ENCODE measurements at regions not wholly inside any gene's neighbourhood (a gene's known extent, or its start where the extent isn't known, plus 50 kb on each side); places are given as distances from the start of the nearest gene placed in this dataset.

DNA sequence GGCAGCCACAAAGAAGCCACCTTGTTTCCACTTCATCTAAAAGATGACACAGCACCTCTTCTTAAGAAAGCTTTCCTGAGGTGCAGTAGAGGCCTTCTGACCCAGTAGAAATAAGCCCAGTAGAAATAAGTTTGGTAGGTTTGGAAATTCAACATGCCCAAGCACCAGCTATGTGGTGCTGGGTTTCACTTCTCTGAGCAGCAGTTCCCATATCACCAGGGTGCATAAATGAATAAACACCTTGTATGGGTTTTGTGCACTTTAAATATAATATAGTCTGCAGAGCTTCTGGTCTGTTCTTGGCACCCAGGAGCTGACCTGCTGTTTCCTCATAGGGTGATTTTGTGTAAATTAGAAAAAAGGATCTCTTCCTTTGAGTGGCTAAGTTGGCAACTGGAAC lies 492.4 kb upstream of the SORCS1 start:
- Histone ChIP-seq H4K20me1 (ENCODE audit: insufficient read depth, low read length) (no peaks in the 10 kb centered on the region), H3K4me2 (ENCODE audit: low read length) (no peak overlapping the region), H3F3A (ENCODE audit: insufficient read depth, low read length) (no peaks in the 10 kb centered on the region), H3K4me3 (ENCODE audit: low read depth, low read length, poor library complexity, severe bottlenecking) (no peak overlapping the region), H3K9ac (ENCODE audit: low read length) (no peak overlapping the region), H3K79me2 (ENCODE audit: insufficient read depth, low read length) (no peaks in the 10 kb centered on the region), H3K9me3 (ENCODE audit: low read length) (no peaks in the 10 kb centered on the region), H3K9me2 (ENCODE audit: low read depth, low read length) (no peaks in the 10 kb centered on the region), H2AFZ (ENCODE audit: low read length) (no peak overlapping the region), H3K4me1 (ENCODE audit: insufficient read depth, low read length, severe bottlenecking) (no peaks in the 10 kb centered on the region), H3K27me3 (ENCODE audit: insufficient read depth, low read length) (no peaks in the 10 kb centered on the region), H3K36me3 (ENCODE audit: insufficient read depth, low read length) (no peaks in the 10 kb centered on the region), H3K27ac (ENCODE audit: low read depth, low read length, poor library complexity, severe bottlenecking) (no peak overlapping the region)
- TF ChIP-seq, protein P1, sequence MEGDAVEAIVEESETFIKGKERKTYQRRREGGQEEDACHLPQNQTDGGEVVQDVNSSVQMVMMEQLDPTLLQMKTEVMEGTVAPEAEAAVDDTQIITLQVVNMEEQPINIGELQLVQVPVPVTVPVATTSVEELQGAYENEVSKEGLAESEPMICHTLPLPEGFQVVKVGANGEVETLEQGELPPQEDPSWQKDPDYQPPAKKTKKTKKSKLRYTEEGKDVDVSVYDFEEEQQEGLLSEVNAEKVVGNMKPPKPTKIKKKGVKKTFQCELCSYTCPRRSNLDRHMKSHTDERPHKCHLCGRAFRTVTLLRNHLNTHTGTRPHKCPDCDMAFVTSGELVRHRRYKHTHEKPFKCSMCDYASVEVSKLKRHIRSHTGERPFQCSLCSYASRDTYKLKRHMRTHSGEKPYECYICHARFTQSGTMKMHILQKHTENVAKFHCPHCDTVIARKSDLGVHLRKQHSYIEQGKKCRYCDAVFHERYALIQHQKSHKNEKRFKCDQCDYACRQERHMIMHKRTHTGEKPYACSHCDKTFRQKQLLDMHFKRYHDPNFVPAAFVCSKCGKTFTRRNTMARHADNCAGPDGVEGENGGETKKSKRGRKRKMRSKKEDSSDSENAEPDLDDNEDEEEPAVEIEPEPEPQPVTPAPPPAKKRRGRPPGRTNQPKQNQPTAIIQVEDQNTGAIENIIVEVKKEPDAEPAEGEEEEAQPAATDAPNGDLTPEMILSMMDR (IDR thresholded peaks at IDR 0.05; ENCODE audit: low read length): no peak
- TF ChIP-seq EZH2 (IDR thresholded peaks at IDR 0.05; ENCODE audit: borderline replicate concordance, low read length): no peak

GRCh38 chr10:107653832-107654287 lies 489.4 kb upstream of the SORCS1 start:
- H2AFZ ChIP-seq (ENCODE audit: low read length): no peak overlapping the region
- H3K27me3 ChIP-seq (ENCODE audit: insufficient read depth, low read length): no peaks in the 10 kb centered on the region
- TF ChIP-seq EZH2 (IDR thresholded peaks at IDR 0.05; ENCODE audit: borderline replicate concordance, low read length): no peak
- TF ChIP-seq, protein P1 (IDR thresholded peaks at IDR 0.05; ENCODE audit: low read length): no peak
- H3F3A ChIP-seq (ENCODE audit: insufficient read depth, low read length): no peaks in the 10 kb centered on the region
- H3K9me2 ChIP-seq (ENCODE audit: low read depth, low read length): no peaks in the 10 kb centered on the region
- H3K9me3 ChIP-seq (ENCODE audit: low read length): no peaks in the 10 kb centered on the region
- peak overlapping the region; percentile 50; the same call in 1 of the 2 replicates for H3K4me2 ChIP-seq (ENCODE audit: low read length)
- H3K79me2 ChIP-seq (ENCODE audit: insufficient read depth, low read length): no peaks in the 10 kb centered on the region
- no peaks in the 10 kb centered on the region for H3K36me3 ChIP-seq (ENCODE audit: insufficient read depth, low read length)
- H3K4me3 ChIP-seq (ENCODE audit: low read depth, low read length, poor library complexity, severe bottlenecking): peak overlapping the region; percentile 12
- no peak overlapping the region for H3K9ac ChIP-seq (ENCODE audit: low read length)
- no peaks in the 10 kb centered on the region for H3K4me1 ChIP-seq (ENCODE audit: insufficient read depth, low read length, severe bottlenecking)
- H3K27ac ChIP-seq (ENCODE audit: low read depth, low read length, poor library complexity, severe bottlenecking): no peak overlapping the region
- no peaks in the 10 kb centered on the region for H4K20me1 ChIP-seq (ENCODE audit: insufficient read depth, low read length)

- TF ChIP-seq EZH2 (IDR thresholded peaks at IDR 0.05; ENCODE audit: borderline replicate concordance, low read length): no peak
- TF ChIP-seq, protein P1 (IDR thresholded peaks at IDR 0.05; ENCODE audit: low read length): no peak
- H3K79me2 ChIP-seq (ENCODE audit: insufficient read depth, low read length): no peaks in the 10 kb centered on the region
- no peak overlapping the region for H3K27ac ChIP-seq (ENCODE audit: low read depth, low read length, poor library complexity, severe bottlenecking)
- no peak overlapping the region for H3K9ac ChIP-seq (ENCODE audit: low read length)
- H2AFZ ChIP-seq (ENCODE audit: low read length): no peak overlapping the region
- H3K4me3 ChIP-seq (ENCODE audit: low read depth, low read length, poor library complexity, severe bottlenecking): no peak overlapping the region
- no peaks in the 10 kb centered on the region for H3K27me3 ChIP-seq (ENCODE audit: insufficient read depth, low read length)
- no peaks in the 10 kb centered on the region for H3K4me1 ChIP-seq (ENCODE audit: insufficient read depth, low read length, severe bottlenecking)
- H3K9me3 ChIP-seq (ENCODE audit: low read length): no peaks in the 10 kb centered on the region
- H3F3A ChIP-seq (ENCODE audit: insufficient read depth, low read length): no peaks in the 10 kb centered on the region
- no peak overlapping the region for H3K4me2 ChIP-seq (ENCODE audit: low read length)
- H3K36me3 ChIP-seq (ENCODE audit: insufficient read depth, low read length): no peaks in the 10 kb centered on the region
- no peaks in the 10 kb centered on the region for H4K20me1 ChIP-seq (ENCODE audit: insufficient read depth, low read length)
- no peaks in the 10 kb centered on the region for H3K9me2 ChIP-seq (ENCODE audit: low read depth, low read length)
These were observed 486.4 kb upstream of the SORCS1 start for GRCh38 chr10:107650939-107651338.

Measured in OCI-LY1 (cell line).